Type B pancreatic cell (in vitro differentiated cells): ENCODE measurements at regions not wholly inside any gene's neighbourhood (a gene's known extent, or its start where the extent isn't known, plus 50 kb on each side); places are given as distances from the start of the nearest gene placed in this dataset.
"Not testable (repeated sequence)": the region's sequence is repeated elsewhere in the genome, so short reads cannot be mapped to it uniquely, and the experiment has no call there.

Source experiments
- DNase-seq: peaks from one replicate; pipeline ENCODE4 v3.0.0; 2021; ENCODE audit warnings: mixed read lengths; ENCODE audit not compliant: unreplicated experiment; ENCODE audit errors: extremely low spot score
- H3K27ac Mint-ChIP-seq: 2 replicates; pipeline ENCODE4 v1.8.0; 2021; ENCODE audit warnings: mild to moderate bottlenecking, mixed read lengths
- H3K27me3 Mint-ChIP-seq: 2 replicates; pipeline ENCODE4 v1.8.0; 2021; ENCODE audit warnings: mixed read lengths
- H3K36me3 Mint-ChIP-seq: 2 replicates; pipeline ENCODE4 v1.8.0; 2021; ENCODE audit warnings: mixed read lengths
- H3K4me1 Mint-ChIP-seq: one replicate; pipeline ENCODE4 v1.8.0; 2021; ENCODE audit warnings: mixed read lengths; ENCODE audit not compliant: unreplicated experiment
- H3K4me3 Mint-ChIP-seq: 2 replicates; pipeline ENCODE4 v1.8.0; 2021; ENCODE audit warnings: mild to moderate bottlenecking, mixed read lengths
- H3K9me3 Mint-ChIP-seq: 2 replicates; pipeline ENCODE4 v1.8.0; 2021; ENCODE audit warnings: mixed read lengths

GRCh38 chr2:242165115-242165514, 295.6 kb downstream of the RTP5 start:
- DNase-seq, H3K4me1 Mint-ChIP-seq, H3K27ac Mint-ChIP-seq, H3K27me3 Mint-ChIP-seq, H3K4me3 Mint-ChIP-seq, H3K9me3 Mint-ChIP-seq, H3K36me3 Mint-ChIP-seq: not testable (repeated sequence)

GRCh38 chr2:242171290-242171689, 301.8 kb downstream of the RTP5 start:
- H3K4me3 Mint-ChIP-seq, H3K4me1 Mint-ChIP-seq, H3K36me3 Mint-ChIP-seq, DNase-seq, H3K9me3 Mint-ChIP-seq, H3K27me3 Mint-ChIP-seq, H3K27ac Mint-ChIP-seq: not testable (repeated sequence)
